Nephron (organoid): ENCODE measurements at regions not wholly inside any gene's neighbourhood (a gene's known extent, or its start where the extent isn't known, plus 50 kb on each side); places are given as distances from the start of the nearest gene placed in this dataset.

Source experiments
- H3K27ac Mint-ChIP-seq, 3 experiments: 2 replicates each; pipeline ENCODE4 v1.8.0; 2020; ENCODE audit warnings: mixed read lengths in 3 of 3, mild to moderate bottlenecking in 2 of 3, moderate library complexity in 1 of 3
- H3K27me3 Mint-ChIP-seq: 2 replicates; pipeline ENCODE4 v1.8.0; 2021; ENCODE audit warnings: low read depth, mild to moderate bottlenecking, moderate library complexity, mixed read lengths
- H3K36me3 Mint-ChIP-seq: 2 replicates; pipeline ENCODE4 v1.8.0; 2020; ENCODE audit warnings: low read depth, mixed read lengths
- H3K4me1 Mint-ChIP-seq: 2 replicates; pipeline ENCODE4 v1.8.0; 2020; ENCODE audit warnings: mixed read lengths
- H3K4me3 Mint-ChIP-seq, 3 experiments: 2 replicates each; pipeline ENCODE4 v1.8.0; 2020; ENCODE audit warnings: mild to moderate bottlenecking in 3 of 3, mixed read lengths in 3 of 3, moderate library complexity in 2 of 3
- H3K9me3 Mint-ChIP-seq: 2 replicates; pipeline ENCODE4 v1.8.0; 2020; ENCODE audit warnings: mixed read lengths
- CTCF ChIP-seq, 3 experiments: fragments of 200-600 bp; sonication (generic); IDR thresholded peaks; one replicate each; pipeline ENCODE4 v1.5.0; 2021; ENCODE audit warnings: antibody characterized with exemption in 3 of 3; ENCODE audit not compliant: unreplicated experiment in 3 of 3

- H3K9me3 Mint-ChIP-seq = peaks cover 2% of the 10 kb centered on the region
- TF ChIP-seq CTCF (IDR thresholded peaks at IDR 0.05; ENCODE audit: unreplicated experiment in 3 of 3) = no peak
- H3K4me1 Mint-ChIP-seq = peaks cover 16% of the 10 kb centered on the region
- no peaks in the 10 kb centered on the region for H3K36me3 Mint-ChIP-seq
- H3K27me3 Mint-ChIP-seq = no peaks in the 10 kb centered on the region
- H3K4me3 Mint-ChIP-seq = no peak overlapping the region
- H3K27ac Mint-ChIP-seq = peak overlapping the region in 1 of 3 experiments; percentile 4
Observed at GRCh38 chr3:117610156-117610555, 900.6 kb downstream of the TUSC7 start.

GRCh38 chr3:117611211-117611610 is 901.6 kb downstream of the TUSC7 start:
- peaks cover 2% of the 10 kb centered on the region for H3K9me3 Mint-ChIP-seq

GRCh38 chr3:117616227-117616626 is 906.6 kb downstream of the TUSC7 start:
- H3K36me3 Mint-ChIP-seq = no peaks in the 10 kb centered on the region
- H3K4me3 Mint-ChIP-seq = no peak overlapping the region
- H3K27me3 Mint-ChIP-seq = no peaks in the 10 kb centered on the region
- peaks cover 4% of the 10 kb centered on the region for H3K4me1 Mint-ChIP-seq
- no peaks in the 10 kb centered on the region for H3K9me3 Mint-ChIP-seq
- TF ChIP-seq CTCF (IDR thresholded peaks at IDR 0.05; ENCODE audit: unreplicated experiment in 3 of 3) = peak in 1 of 3 experiments; percentile 7
- no peak overlapping the region for H3K27ac Mint-ChIP-seq

More at GRCh38 chr3:117611211-117611610, 901.6 kb downstream of the TUSC7 start:
- Mint-ChIP-seq H3K4me3 (no peak overlapping the region), H3K27me3 (no peaks in the 10 kb centered on the region), H3K4me1 (peaks cover 16% of the 10 kb centered on the region), H3K36me3 (no peaks in the 10 kb centered on the region), H3K27ac (peak overlapping the region in 1 of 3 experiments; percentile 9)
- TF ChIP-seq CTCF (IDR thresholded peaks at IDR 0.05; ENCODE audit: unreplicated experiment in 3 of 3) = no peak

- no peak for TF ChIP-seq CTCF (IDR thresholded peaks at IDR 0.05; ENCODE audit: unreplicated experiment in 3 of 3)
- Mint-ChIP-seq H3K27me3 (no peaks in the 10 kb centered on the region), H3K27ac (peak overlapping the region in 1 of 3 experiments; percentile 49), H3K36me3 (no peaks in the 10 kb centered on the region), H3K9me3 (no peaks in the 10 kb centered on the region), H3K4me3 (no peak overlapping the region), H3K4me1 (peaks cover 15% of the 10 kb centered on the region)
Observed at GRCh38 chr3:117617906-117618305, 908.3 kb downstream of the TUSC7 start.

- H3K27me3 Mint-ChIP-seq = no peaks in the 10 kb centered on the region
- no peaks in the 10 kb centered on the region for H3K36me3 Mint-ChIP-seq
- H3K4me1 Mint-ChIP-seq = peaks cover 16% of the 10 kb centered on the region
- no peaks in the 10 kb centered on the region for H3K9me3 Mint-ChIP-seq
- no peak overlapping the region for H3K4me3 Mint-ChIP-seq
- no peak overlapping the region for H3K27ac Mint-ChIP-seq
- no peak for TF ChIP-seq CTCF (IDR thresholded peaks at IDR 0.05; ENCODE audit: unreplicated experiment in 3 of 3)
Observed at GRCh38 chr3:117618462-117618861, 908.9 kb downstream of the TUSC7 start.

- TF ChIP-seq CTCF (IDR thresholded peaks at IDR 0.05; ENCODE audit: unreplicated experiment in 3 of 3) = no peak
- H3K27ac Mint-ChIP-seq = no peak overlapping the region
- no peaks in the 10 kb centered on the region for H3K9me3 Mint-ChIP-seq
- H3K36me3 Mint-ChIP-seq = no peaks in the 10 kb centered on the region
- no peaks in the 10 kb centered on the region for H3K27me3 Mint-ChIP-seq
- H3K4me3 Mint-ChIP-seq = no peak overlapping the region
- peaks cover 20% of the 10 kb centered on the region for H3K4me1 Mint-ChIP-seq
Observed at GRCh38 chr3:117619805-117620204, 910.2 kb downstream of the TUSC7 start.
